GM18873 (cell line): ENCODE measurements at regions not wholly inside any gene's neighbourhood (a gene's known extent, or its start where the extent isn't known, plus 50 kb on each side); places are given as distances from the start of the nearest gene placed in this dataset.

Experiments used
- ATAC-seq: cut with Tn5 transposase; IDR thresholded peaks from one replicate; pipeline ENCODE4 v1.9.1; 2021; ENCODE audit warnings: mild to moderate bottlenecking, moderate library complexity, moderate number of reproducible peaks; ENCODE audit not compliant: unreplicated experiment, low FRiP score

GRCh38 chr18:45512363-45512953 lies 102.8 kb upstream of the SLC14A2 start:
- no peak for ATAC-seq

- no peak for ATAC-seq
These were observed 98.0 kb upstream of the SLC14A2 start for GRCh38 chr18:45517181-45517741.

- no peak for ATAC-seq
These were observed 96.7 kb upstream of the SLC14A2 start for GRCh38 chr18:45518311-45519155.

- no peak for ATAC-seq
These were observed 95.6 kb upstream of the SLC14A2 start for GRCh38 chr18:45519411-45520280.

GRCh38 chr18:45521136-45521535 lies 94.1 kb upstream of the SLC14A2 start:
- ATAC-seq = no peak

GRCh38 chr18:45521777-45522176 lies 93.5 kb upstream of the SLC14A2 start:
- no peak for ATAC-seq

GRCh38 chr18:45522371-45522770 lies 92.9 kb upstream of the SLC14A2 start:
- ATAC-seq = no peak

- ATAC-seq = no peak
These were observed 90.0 kb upstream of the SLC14A2 start for GRCh38 chr18:45525301-45525700.

GRCh38 chr18:45526114-45526841 lies 89.0 kb upstream of the SLC14A2 start:
- ATAC-seq = no peak

GRCh38 chr18:45527891-45528290 lies 87.4 kb upstream of the SLC14A2 start:
- ATAC-seq = no peak

GRCh38 chr18:45528712-45529336 lies 86.5 kb upstream of the SLC14A2 start:
- no peak for ATAC-seq

GRCh38 chr18:45538444-45538843 lies 76.8 kb upstream of the SLC14A2 start:
- ATAC-seq = no peak

GRCh38 chr18:45539491-45539891 lies 75.8 kb upstream of the SLC14A2 start:
- no peak for ATAC-seq

GRCh38 chr18:45540125-45540524 lies 75.2 kb upstream of the SLC14A2 start:
- ATAC-seq = no peak

- no peak for ATAC-seq
These were observed 73.9 kb upstream of the SLC14A2 start for GRCh38 chr18:45541421-45541820.

- ATAC-seq = no peak
These were observed 73.2 kb upstream of the SLC14A2 start for GRCh38 chr18:45542043-45542442.

- ATAC-seq = no peak
These were observed 67.4 kb upstream of the SLC14A2 start for GRCh38 chr18:45547910-45548309.

- ATAC-seq = no peak
These were observed 66.7 kb upstream of the SLC14A2 start for GRCh38 chr18:45548614-45549013.

GRCh38 chr18:45549290-45549689 lies 66.0 kb upstream of the SLC14A2 start:
- no peak for ATAC-seq
